HFF-Myc (cell line): ENCODE measurements at regions not wholly inside any gene's neighbourhood (a gene's known extent, or its start where the extent isn't known, plus 50 kb on each side); places are given as distances from the start of the nearest gene placed in this dataset.

ENCODE experiments used
- DNase-seq: peaks from one replicate; pipeline ENCODE4 v3.0.0-alpha.2; 2011; ENCODE audit warnings: low read depth; ENCODE audit errors: extremely low read depth
- H3K4me3 ChIP-seq: replicated peaks from 2 replicates; pipeline ENCODE4 v1.5.1; 2011; ENCODE audit warnings: low read depth, mild to moderate bottlenecking, control low read depth, low read length
- TF ChIP-seq, protein P1 (sequence below): IDR thresholded peaks from 2 replicates; pipeline ENCODE4 v1.5.1; 2012; ENCODE audit warnings: mild to moderate bottlenecking, low read depth, low read length, control low read depth; ENCODE audit errors: missing control alignments

DNA sequence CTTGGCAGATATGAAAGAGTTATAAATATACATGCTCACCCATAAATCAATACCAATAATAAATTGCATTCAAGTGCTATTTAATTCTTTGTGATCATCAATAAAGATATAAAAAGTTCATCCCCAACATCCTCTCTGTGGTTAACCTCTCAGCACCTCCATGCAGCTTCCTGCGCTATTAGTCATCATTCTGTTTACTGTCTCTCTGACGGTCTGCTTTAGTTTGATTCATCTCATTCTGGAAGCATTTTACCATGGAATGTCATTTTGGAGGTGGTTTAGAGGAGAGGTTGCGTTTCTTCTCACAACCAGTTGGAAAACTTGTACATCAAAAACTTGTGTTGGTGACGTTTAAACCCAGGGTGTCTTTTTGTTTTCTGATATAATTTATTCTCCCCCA, 486.6 kb downstream of the BRINP1 start:
- no peak overlapping the region for H3K4me3 ChIP-seq
- no peak for DNase-seq
- TF ChIP-seq, protein P1, sequence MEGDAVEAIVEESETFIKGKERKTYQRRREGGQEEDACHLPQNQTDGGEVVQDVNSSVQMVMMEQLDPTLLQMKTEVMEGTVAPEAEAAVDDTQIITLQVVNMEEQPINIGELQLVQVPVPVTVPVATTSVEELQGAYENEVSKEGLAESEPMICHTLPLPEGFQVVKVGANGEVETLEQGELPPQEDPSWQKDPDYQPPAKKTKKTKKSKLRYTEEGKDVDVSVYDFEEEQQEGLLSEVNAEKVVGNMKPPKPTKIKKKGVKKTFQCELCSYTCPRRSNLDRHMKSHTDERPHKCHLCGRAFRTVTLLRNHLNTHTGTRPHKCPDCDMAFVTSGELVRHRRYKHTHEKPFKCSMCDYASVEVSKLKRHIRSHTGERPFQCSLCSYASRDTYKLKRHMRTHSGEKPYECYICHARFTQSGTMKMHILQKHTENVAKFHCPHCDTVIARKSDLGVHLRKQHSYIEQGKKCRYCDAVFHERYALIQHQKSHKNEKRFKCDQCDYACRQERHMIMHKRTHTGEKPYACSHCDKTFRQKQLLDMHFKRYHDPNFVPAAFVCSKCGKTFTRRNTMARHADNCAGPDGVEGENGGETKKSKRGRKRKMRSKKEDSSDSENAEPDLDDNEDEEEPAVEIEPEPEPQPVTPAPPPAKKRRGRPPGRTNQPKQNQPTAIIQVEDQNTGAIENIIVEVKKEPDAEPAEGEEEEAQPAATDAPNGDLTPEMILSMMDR = no peak

- TF ChIP-seq, protein P1 = no peak
- no peak overlapping the region for H3K4me3 ChIP-seq
- DNase-seq = no peak
Observed at GRCh38 chr9:118883411-118883810, 485.8 kb downstream of the BRINP1 start.

DNA sequence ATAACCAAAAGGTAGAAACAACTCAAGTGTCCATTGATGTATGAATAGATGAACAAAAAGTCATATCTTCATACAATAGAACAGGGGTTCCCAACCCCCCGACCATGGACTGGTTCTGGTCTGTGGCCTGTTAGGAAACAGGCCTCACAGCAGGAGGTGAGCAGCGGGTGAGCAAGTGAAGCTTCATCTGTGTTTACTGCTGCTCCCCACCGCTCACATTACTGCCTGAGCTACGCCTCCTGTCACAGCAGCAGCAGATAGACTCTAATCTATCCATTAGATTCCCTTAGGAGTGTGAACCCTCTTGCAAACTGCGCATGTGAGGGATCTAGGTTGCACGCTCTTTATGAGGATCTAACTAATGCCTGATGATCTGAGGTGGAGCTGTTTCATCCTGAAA, 478.0 kb downstream of the BRINP1 start:
- DNase-seq = no peak
- no peak overlapping the region for H3K4me3 ChIP-seq
- TF ChIP-seq, protein P1 = no peak

- TF ChIP-seq, protein P1 = no peak
- no peak for DNase-seq
- H3K4me3 ChIP-seq = no peak overlapping the region
Observed at GRCh38 chr9:118896324-118897000, 472.8 kb downstream of the BRINP1 start.

DNA sequence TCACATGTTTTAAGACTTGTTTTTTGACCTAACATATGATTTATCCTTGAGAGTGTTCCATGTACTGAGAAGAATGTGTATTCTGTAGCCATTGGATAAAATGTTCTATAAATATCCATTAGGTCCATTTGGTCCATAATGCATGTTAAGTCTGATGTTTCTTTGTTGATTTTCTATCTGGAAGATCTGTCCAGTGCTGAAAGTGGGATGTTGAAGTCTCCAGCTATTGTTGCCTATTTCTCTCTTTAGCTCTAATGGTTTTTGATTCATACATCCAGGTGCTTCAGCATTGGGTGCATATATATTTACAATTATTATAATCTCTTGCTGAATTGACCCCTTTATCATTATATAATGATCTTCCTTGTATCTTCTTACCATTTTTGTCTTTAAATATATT, 451.1 kb downstream of the BRINP1 start:
- no peak overlapping the region for H3K4me3 ChIP-seq
- DNase-seq = no peak
- TF ChIP-seq, protein P1 = no peak

DNA sequence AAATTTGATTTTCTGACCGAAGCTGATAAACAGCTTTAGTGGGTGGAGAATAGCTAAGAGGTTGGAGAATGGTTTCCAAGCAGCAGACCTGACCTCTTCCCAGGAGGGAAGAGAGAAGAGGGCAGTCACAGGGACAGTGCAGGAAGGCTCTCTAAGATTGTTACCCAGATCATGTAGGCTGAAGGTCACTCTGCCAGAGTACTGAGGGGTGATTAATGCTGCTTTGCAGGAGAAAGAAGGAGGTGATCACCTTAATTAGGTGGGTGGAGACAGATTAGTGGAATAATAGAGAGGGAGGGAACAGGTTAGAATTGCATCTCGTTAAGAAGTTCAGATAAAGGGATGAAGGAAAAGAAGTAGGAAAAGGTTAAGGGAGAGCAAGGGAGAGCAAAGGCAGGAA, 440.5 kb downstream of the BRINP1 start:
- TF ChIP-seq, protein P1 = no peak
- DNase-seq = no peak
- no peak overlapping the region for H3K4me3 ChIP-seq

DNA sequence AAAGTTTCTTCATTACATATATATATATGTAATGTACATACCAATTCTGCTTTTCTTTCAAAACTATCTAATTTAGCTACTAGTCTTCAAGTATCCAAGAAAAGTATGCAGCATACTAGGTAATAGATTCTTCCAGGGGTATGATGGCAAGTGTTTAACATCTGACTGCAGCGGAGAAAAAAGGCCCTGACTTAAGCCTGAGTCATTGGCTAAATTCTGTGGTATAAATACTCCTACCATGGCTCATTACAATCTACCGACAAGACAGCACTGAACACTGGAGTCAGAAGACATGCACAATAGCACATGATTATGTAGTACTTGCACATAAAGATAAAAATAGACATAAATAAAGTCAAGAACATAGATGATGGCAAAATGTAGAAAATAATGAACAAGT, 439.9 kb downstream of the BRINP1 start:
- no peak for DNase-seq
- no peak overlapping the region for H3K4me3 ChIP-seq
- TF ChIP-seq, protein P1 = no peak
